SK-N-SH treated with all-trans-retinoic acid at 6 μM for 48 hours (cell line): ENCODE measurements at regions not wholly inside any gene's neighbourhood (a gene's known extent, or its start where the extent isn't known, plus 50 kb on each side); places are given as distances from the start of the nearest gene placed in this dataset.

Experiments used
- ARNTL ChIP-seq: fragments of 450-650 bp; formaldehyde crosslinking; IDR thresholded peaks from 2 replicates; pipeline ENCODE4 v1.5.0; 2020; ENCODE audit warnings: low read depth, mild to moderate bottlenecking, moderate library complexity, borderline replicate concordance
- CREB5 ChIP-seq: fragments of 250-450 bp; sonication (Bioruptor Pico); IDR thresholded peaks from 2 replicates; pipeline ENCODE4 v1.5.1; 2020; ENCODE audit warnings: low read depth, mild to moderate bottlenecking, moderate library complexity
- CSDC2 ChIP-seq: fragments of 250-450 bp; sonication (Bioruptor Pico); IDR thresholded peaks from 2 replicates; pipeline ENCODE4 v1.5.0; 2020; ENCODE audit warnings: mild to moderate bottlenecking, moderate library complexity
- PATZ1 ChIP-seq: fragments of 250-450 bp; sonication (Bioruptor Pico); IDR thresholded peaks from 2 replicates; pipeline ENCODE4 v1.8.0; 2020; ENCODE audit warnings: mild to moderate bottlenecking, moderate library complexity, borderline replicate concordance
- PPARA ChIP-seq: fragments of 250-450 bp; sonication (Bioruptor Pico); IDR thresholded peaks from 2 replicates; pipeline ENCODE4 v1.5.0; 2020; ENCODE audit warnings: mild to moderate bottlenecking, borderline replicate concordance
- RARB ChIP-seq: fragments of 250-450 bp; sonication (Bioruptor Pico); IDR thresholded peaks from 2 replicates; pipeline ENCODE4 v1.8.0; 2021; ENCODE audit warnings: mild to moderate bottlenecking, moderate library complexity
- ZFP30 ChIP-seq: fragments of 450-650 bp; formaldehyde crosslinking; IDR thresholded peaks from 2 replicates; pipeline ENCODE4 v1.5.0; 2022; ENCODE audit warnings: mild to moderate bottlenecking, moderate library complexity
- ZNF565 ChIP-seq: fragments of 450-650 bp; formaldehyde crosslinking; conservative IDR thresholded peaks from 2 replicates; pipeline ENCODE4 v1.5.0; 2020; ENCODE audit warnings: low read depth, mild to moderate bottlenecking, moderate library complexity
- ZNF8 ChIP-seq: fragments of 450-650 bp; formaldehyde crosslinking; IDR thresholded peaks from 2 replicates; pipeline ENCODE4 v1.5.0; 2020; ENCODE audit warnings: mild to moderate bottlenecking, moderate library complexity

- TF ChIP-seq CREB5 (CRISPR knock-in tag) (no peak), ZNF8 (no peak), PPARA (no peak), RARB (CRISPR knock-in tag) (no peak), ZNF565 (no peak), PATZ1 (no peak), ARNTL (CRISPR knock-in tag) (no peak), ZFP30 (CRISPR knock-in tag) (no peak), CSDC2 (no peak)
These were observed 183.6 kb upstream of the CDH11 start for GRCh38 chr16:65305266-65305959.
